PC-3 (cell line): ENCODE measurements at regions not wholly inside any gene's neighbourhood (a gene's known extent, or its start where the extent isn't known, plus 50 kb on each side); places are given as distances from the start of the nearest gene placed in this dataset.

Experiments used
- ATAC-seq: fragments of 200-7000 bp; cut with Tn5 transposase; 2 replicates; pipeline ENCODE4 v1.9.1; 2020; ENCODE audit warnings: mild to moderate bottlenecking, moderate library complexity
- BruUV-seq: library from RNA; stranded (reverse); fragments of 400-500 nt; replicated peaks from 2 replicates; lab custom pipeline; 2021; lab: Mats Ljungman, UMichigan
- CTCF ChIA-PET: fragments of 300-600 bp; sonication (Branson Sonifier 250); formaldehyde crosslinking; loops from one replicate; lab custom pipeline; 2022; ENCODE audit warnings: antibody characterized with exemption; lab: Charles Lee
- POLR2A ChIA-PET: fragments of 300-600 bp; sonication (Branson Sonifier 250); formaldehyde crosslinking; loops from one replicate; lab custom pipeline; 2022; ENCODE audit warnings: antibody characterized with exemption; ENCODE audit not compliant: unreplicated experiment; lab: Charles Lee
- DNase-seq: peaks from one replicate; pipeline ENCODE4 v3.0.0-alpha.2; 2015
- H2AFZ ChIP-seq: fragments of 300-600 bp; sonication (generic); 2 replicates; pipeline ENCODE4 v1.6.0; 2016; ENCODE audit warnings: antibody characterized with exemption, low read length
- H3F3A ChIP-seq: fragments of 300-600 bp; sonication (generic); one replicate; pipeline ENCODE4 v1.6.0; 2017; ENCODE audit warnings: antibody characterized with exemption, low read length, control low read depth, mild to moderate bottlenecking; ENCODE audit not compliant: unreplicated experiment
- H3K27ac ChIP-seq: fragments of 300-600 bp; sonication (generic); 2 replicates; pipeline ENCODE4 v1.5.1; 2016; ENCODE audit warnings: mild to moderate bottlenecking, low read length
- H3K27me3 ChIP-seq: fragments of 300-600 bp; sonication (generic); 2 replicates; pipeline ENCODE4 v1.6.1; 2016; ENCODE audit warnings: low read length, mixed read lengths
- H3K36me3 ChIP-seq: fragments of 300-600 bp; sonication (generic); 2 replicates; pipeline ENCODE4 v1.6.1; 2016; ENCODE audit warnings: low read depth, mixed run types, low read length, mixed read lengths
- H3K4me1 ChIP-seq: fragments of 300-600 bp; sonication (generic); 2 replicates; pipeline ENCODE4 v1.5.1; 2016; ENCODE audit warnings: low read length; ENCODE audit not compliant: insufficient read depth
- H3K4me2 ChIP-seq: fragments of 300-600 bp; sonication (generic); 2 replicates; pipeline ENCODE4 v1.6.0; 2016; ENCODE audit warnings: low read length
- H3K4me3 ChIP-seq: fragments of 300-600 bp; sonication (generic); 2 replicates; pipeline ENCODE4 v1.5.1; 2016; ENCODE audit warnings: mild to moderate bottlenecking, low read length, mixed read lengths
- H3K79me2 ChIP-seq: fragments of 300-600 bp; sonication (generic); 2 replicates; pipeline ENCODE4 v1.6.1; 2017; ENCODE audit warnings: low read length, mixed read lengths
- H3K9ac ChIP-seq: fragments of 300-600 bp; sonication (generic); 2 replicates; pipeline ENCODE4 v1.6.0; 2016; ENCODE audit warnings: mild to moderate bottlenecking, low read length
- H3K9me2 ChIP-seq: fragments of 300-600 bp; sonication (generic); replicated peaks from 2 replicates; pipeline ENCODE4 v1.6.1; 2016; ENCODE audit warnings: mixed run types, low read length, mixed read lengths
- H3K9me3 ChIP-seq: fragments of 300-600 bp; sonication (generic); 2 replicates; pipeline ENCODE4 v1.6.1; 2016; ENCODE audit warnings: low read length, mixed read lengths
- H4K20me1 ChIP-seq: fragments of 300-600 bp; sonication (generic); 2 replicates; pipeline ENCODE4 v1.6.1; 2016; ENCODE audit warnings: low read length, mixed read lengths
- EZH2 ChIP-seq: fragments of 300-600 bp; sonication (generic); IDR thresholded peaks from one replicate; pipeline ENCODE4 v1.6.1; 2017; ENCODE audit warnings: antibody characterized with exemption, mild to moderate bottlenecking, low read length; ENCODE audit not compliant: unreplicated experiment
- EZH2phosphoT487 ChIP-seq: fragments of 300-600 bp; sonication (generic); IDR thresholded peaks from 2 replicates; pipeline ENCODE4 v1.6.1; 2018; ENCODE audit warnings: mild to moderate bottlenecking, antibody characterized with exemption, low read length, borderline replicate concordance
- intact Hi-C: fragments of 100-400 bp; cut with micrococcal nuclease; formaldehyde crosslinking; loops from 2 replicates; pipeline ENCODE4 v1.9.0; 2023
- TF ChIP-seq, protein P1 (sequence below): fragments of 300-600 bp; sonication (generic); conservative IDR thresholded peaks from 2 replicates; pipeline ENCODE4 v1.5.1; 2017; ENCODE audit warnings: antibody characterized with exemption, low read depth, mild to moderate bottlenecking, low read length

GRCh38 chr12:34286483-34286882 is 264.2 kb downstream of the ALG10 start:
- CTCF ChIA-PET: no interaction called here

DNA sequence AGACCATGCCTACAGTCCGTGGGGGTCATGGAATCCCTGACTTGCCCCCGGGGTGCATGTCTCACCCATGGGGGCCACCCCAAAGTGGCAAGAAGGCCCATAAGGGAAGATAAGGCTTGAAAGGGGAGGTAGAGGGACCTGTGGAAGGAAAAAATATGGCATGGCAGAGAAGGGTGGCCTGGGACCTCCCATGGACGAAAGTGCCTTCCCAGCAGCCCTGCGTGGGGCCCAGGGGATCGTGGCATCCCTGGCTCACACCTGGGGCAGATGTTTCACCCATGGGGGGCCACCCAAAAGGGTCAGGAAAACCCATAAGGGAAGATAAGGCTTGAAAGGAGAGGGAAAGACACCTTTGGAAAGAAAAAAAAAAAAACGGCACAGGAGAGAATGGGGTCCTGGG is 264.6 kb downstream of the ALG10 start:
- ATAC-seq (no peak), DNase-seq (no peak)
- TF ChIP-seq EZH2phosphoT487: no peak
- TF ChIP-seq EZH2: no peak
- TF ChIP-seq, protein P1, sequence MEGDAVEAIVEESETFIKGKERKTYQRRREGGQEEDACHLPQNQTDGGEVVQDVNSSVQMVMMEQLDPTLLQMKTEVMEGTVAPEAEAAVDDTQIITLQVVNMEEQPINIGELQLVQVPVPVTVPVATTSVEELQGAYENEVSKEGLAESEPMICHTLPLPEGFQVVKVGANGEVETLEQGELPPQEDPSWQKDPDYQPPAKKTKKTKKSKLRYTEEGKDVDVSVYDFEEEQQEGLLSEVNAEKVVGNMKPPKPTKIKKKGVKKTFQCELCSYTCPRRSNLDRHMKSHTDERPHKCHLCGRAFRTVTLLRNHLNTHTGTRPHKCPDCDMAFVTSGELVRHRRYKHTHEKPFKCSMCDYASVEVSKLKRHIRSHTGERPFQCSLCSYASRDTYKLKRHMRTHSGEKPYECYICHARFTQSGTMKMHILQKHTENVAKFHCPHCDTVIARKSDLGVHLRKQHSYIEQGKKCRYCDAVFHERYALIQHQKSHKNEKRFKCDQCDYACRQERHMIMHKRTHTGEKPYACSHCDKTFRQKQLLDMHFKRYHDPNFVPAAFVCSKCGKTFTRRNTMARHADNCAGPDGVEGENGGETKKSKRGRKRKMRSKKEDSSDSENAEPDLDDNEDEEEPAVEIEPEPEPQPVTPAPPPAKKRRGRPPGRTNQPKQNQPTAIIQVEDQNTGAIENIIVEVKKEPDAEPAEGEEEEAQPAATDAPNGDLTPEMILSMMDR: no peak
- intact Hi-C loops: no loop called here
- Histone ChIP-seq H3K9me2 (no peaks in the 10 kb centered on the region), H3K79me2 (no peaks in the 10 kb centered on the region), H3K36me3 (no peaks in the 10 kb centered on the region), H2AFZ (no peak overlapping the region), H3K27ac (no peak overlapping the region), H3K4me3 (no peak overlapping the region), H3F3A (no peaks in the 10 kb centered on the region), H3K4me1 (no peaks in the 10 kb centered on the region), H3K9me3 (peaks cover 7% of the 10 kb centered on the region; the same call in 1 of the 2 replicates), H3K9ac (no peak overlapping the region), H3K4me2 (no peak overlapping the region), H3K27me3 (no peaks in the 10 kb centered on the region), H4K20me1 (no peaks in the 10 kb centered on the region)
- no TSS peak for BruUV-seq
- POLR2A ChIA-PET: no interaction called here
- CTCF ChIA-PET: no interaction called here

More at GRCh38 chr12:34286483-34286882, 264.2 kb downstream of the ALG10 start:
- Histone ChIP-seq H3K27me3 (no peaks in the 10 kb centered on the region), H3K36me3 (no peaks in the 10 kb centered on the region), H3K4me1 (no peaks in the 10 kb centered on the region), H3K9ac (no peak overlapping the region), H4K20me1 (no peaks in the 10 kb centered on the region), H3K79me2 (no peaks in the 10 kb centered on the region), H3K27ac (no peak overlapping the region), H3K4me2 (no peak overlapping the region), H3K9me2 (no peaks in the 10 kb centered on the region), H3K4me3 (no peak overlapping the region), H2AFZ (no peak overlapping the region), H3F3A (no peaks in the 10 kb centered on the region), H3K9me3 (peaks cover 11% of the 10 kb centered on the region; the same call in 1 of the 2 replicates)
- POLR2A ChIA-PET: no interaction called here
- ATAC-seq: no peak
- intact Hi-C loops: no loop called here
- TF ChIP-seq EZH2 (no peak), EZH2phosphoT487 (no peak)
- TF ChIP-seq, protein P1: no peak
- DNase-seq: no peak
- no TSS peak for BruUV-seq

DNA sequence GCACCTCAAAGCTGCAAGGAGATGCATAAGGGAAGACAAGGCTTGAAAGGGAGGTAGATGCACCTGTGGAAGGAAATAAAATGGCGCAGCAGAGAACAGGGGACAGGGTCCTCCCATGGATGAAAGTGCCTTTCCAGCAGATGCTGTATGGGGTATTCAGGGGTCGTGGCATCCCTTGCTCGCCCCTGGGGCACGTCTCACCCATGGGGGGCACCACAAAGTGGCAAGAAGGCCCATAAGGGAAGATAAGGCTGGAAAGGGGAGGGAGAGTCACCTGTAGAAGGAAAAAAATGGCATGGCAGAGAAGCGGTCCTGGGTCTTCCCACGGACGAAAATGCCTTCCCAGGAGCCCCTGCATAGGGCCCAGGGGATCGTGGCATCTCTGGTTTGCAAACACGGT is 265.1 kb downstream of the ALG10 start:
- DNase-seq (no peak), ATAC-seq (no peak)
- H2AFZ ChIP-seq: no peak overlapping the region
- intact Hi-C loops: no loop called here
- H3K9me3 ChIP-seq: peaks cover 6% of the 10 kb centered on the region; the same call in 1 of the 2 replicates
- H3K27ac ChIP-seq: no peak overlapping the region
- no peaks in the 10 kb centered on the region for H3F3A ChIP-seq
- H3K36me3 ChIP-seq: no peaks in the 10 kb centered on the region
- no TSS peak for BruUV-seq
- ChIA-PET CTCF (no interaction called here), POLR2A (no interaction called here)
- H3K4me2 ChIP-seq: no peak overlapping the region
- no peak for TF ChIP-seq EZH2
- TF ChIP-seq, protein P1: no peak
- TF ChIP-seq EZH2phosphoT487: no peak
- H4K20me1 ChIP-seq: no peaks in the 10 kb centered on the region
- no peak overlapping the region for H3K9ac ChIP-seq
- H3K4me1 ChIP-seq: no peaks in the 10 kb centered on the region
- no peaks in the 10 kb centered on the region for H3K9me2 ChIP-seq
- H3K4me3 ChIP-seq: no peak overlapping the region
- no peaks in the 10 kb centered on the region for H3K79me2 ChIP-seq
- no peaks in the 10 kb centered on the region for H3K27me3 ChIP-seq
